WTC11 (cell line): ENCODE measurements at regions not wholly inside any gene's neighbourhood (a gene's known extent, or its start where the extent isn't known, plus 50 kb on each side); places are given as distances from the start of the nearest gene placed in this dataset.

ENCODE experiments used
- ATAC-seq: fragments of 200-7000 bp; cut with Tn5 transposase; 2 replicates; pipeline ENCODE4 v1.10.0; 2021; ENCODE audit warnings: mild to moderate bottlenecking, moderate library complexity
- CTCF ChIA-PET: fragments of 300-600 bp; sonication (Branson Sonifier 250); formaldehyde crosslinking; loops from one replicate; lab custom pipeline; 2021; ENCODE audit warnings: antibody characterized with exemption; lab: Charles Lee
- POLR2A ChIA-PET: fragments of 350-600 bp; sonication (Branson Sonifier 250); formaldehyde crosslinking; loops from one replicate; lab custom pipeline; 2021; ENCODE audit warnings: antibody characterized with exemption; lab: Charles Lee
- DNase-seq: peaks from one replicate; pipeline ENCODE4 v3.0.0; 2021; ENCODE audit warnings: low spot score
- H3K27ac Mint-ChIP-seq: 2 replicates; pipeline ENCODE4 v1.8.0; 2021; ENCODE audit warnings: mixed read lengths
- H3K27me3 Mint-ChIP-seq: 2 replicates; pipeline ENCODE4 v1.8.0; 2021; ENCODE audit warnings: low read depth, mild to moderate bottlenecking, moderate library complexity, mixed read lengths
- H3K36me3 Mint-ChIP-seq: 2 replicates; pipeline ENCODE4 v1.8.0; 2021; ENCODE audit warnings: mixed read lengths
- H3K4me1 Mint-ChIP-seq: 2 replicates; pipeline ENCODE4 v1.8.0; 2022; ENCODE audit warnings: mixed read lengths
- H3K4me3 Mint-ChIP-seq: 2 replicates; pipeline ENCODE4 v1.8.0; 2021; ENCODE audit warnings: mild to moderate bottlenecking, moderate library complexity, mixed read lengths
- H3K9me3 Mint-ChIP-seq: 2 replicates; pipeline ENCODE4 v1.8.0; 2021; ENCODE audit warnings: mixed read lengths
- ATF3 ChIP-seq: sonication (generic); formaldehyde crosslinking; conservative IDR thresholded peaks from 2 replicates; pipeline ENCODE4 v1.8.1; 2022; ENCODE audit warnings: mild to moderate bottlenecking, missing genetic modification reagents
- CBFB ChIP-seq: sonication (generic); formaldehyde crosslinking; IDR thresholded peaks from 2 replicates; pipeline ENCODE4 v1.8.1; 2022; ENCODE audit warnings: mild to moderate bottlenecking, low read depth, missing genetic modification reagents
- CREB1 ChIP-seq: sonication (generic); formaldehyde crosslinking; IDR thresholded peaks from 2 replicates; pipeline ENCODE4 v1.8.0; 2023; ENCODE audit warnings: mild to moderate bottlenecking, missing genetic modification reagents
- E2F5 ChIP-seq: sonication (generic); formaldehyde crosslinking; IDR thresholded peaks from 2 replicates; pipeline ENCODE4 v1.8.1; 2022; ENCODE audit warnings: mild to moderate bottlenecking, moderate library complexity, missing genetic modification reagents
- FOXJ3 ChIP-seq: sonication (generic); formaldehyde crosslinking; IDR thresholded peaks from 2 replicates; pipeline ENCODE4 v1.9.0; 2021; ENCODE audit warnings: missing genetic modification reagents, mild to moderate bottlenecking, borderline replicate concordance
- FOXP1 ChIP-seq: sonication (generic); formaldehyde crosslinking; IDR thresholded peaks from 2 replicates; pipeline ENCODE4 v1.8.0; 2022; ENCODE audit warnings: missing genetic modification reagents, mild to moderate bottlenecking, moderate library complexity, borderline replicate concordance
- GABPB1 ChIP-seq: sonication (generic); formaldehyde crosslinking; IDR thresholded peaks from 2 replicates; pipeline ENCODE4 v1.8.1; 2023; ENCODE audit warnings: mild to moderate bottlenecking, missing genetic modification reagents
- JAZF1 ChIP-seq: fragments of 250-450 bp; sonication (Bioruptor Pico); IDR thresholded peaks from 2 replicates; pipeline ENCODE4 v1.9.0; 2021; ENCODE audit warnings: moderate library complexity, mild to moderate bottlenecking, inconsistent platforms
- ZNF232 ChIP-seq: sonication (generic); formaldehyde crosslinking; IDR thresholded peaks from 2 replicates; pipeline ENCODE4 v1.8.0; 2022; ENCODE audit warnings: mild to moderate bottlenecking, missing genetic modification reagents
- ZNF317 ChIP-seq: sonication (generic); formaldehyde crosslinking; IDR thresholded peaks from 2 replicates; pipeline ENCODE4 v1.8.1; 2023; ENCODE audit warnings: low read depth, mild to moderate bottlenecking, moderate library complexity, missing genetic modification reagents, borderline replicate concordance
- TF ChIP-seq, protein P1 (sequence below): sonication (generic); formaldehyde crosslinking; IDR thresholded peaks from 2 replicates; pipeline ENCODE4 v1.8.1; 2023; ENCODE audit warnings: mild to moderate bottlenecking, missing genetic modification reagents, borderline replicate concordance
- TF ChIP-seq, protein P2 (sequence below): fragments of 250-450 bp; sonication (Bioruptor Pico); IDR thresholded peaks from 2 replicates; pipeline ENCODE4 v1.9.0; 2021; ENCODE audit warnings: mild to moderate bottlenecking
- TF ChIP-seq, protein P3 (sequence below): sonication (generic); formaldehyde crosslinking; IDR thresholded peaks from 2 replicates; pipeline ENCODE4 v1.8.1; 2023; ENCODE audit warnings: mild to moderate bottlenecking, missing genetic modification reagents
- TF ChIP-seq, protein P4 (sequence below): sonication (generic); formaldehyde crosslinking; IDR thresholded peaks from 2 replicates; pipeline ENCODE4 v1.8.1; 2022; ENCODE audit warnings: low read depth, mild to moderate bottlenecking, moderate library complexity, missing genetic modification reagents, borderline replicate concordance

DNA sequence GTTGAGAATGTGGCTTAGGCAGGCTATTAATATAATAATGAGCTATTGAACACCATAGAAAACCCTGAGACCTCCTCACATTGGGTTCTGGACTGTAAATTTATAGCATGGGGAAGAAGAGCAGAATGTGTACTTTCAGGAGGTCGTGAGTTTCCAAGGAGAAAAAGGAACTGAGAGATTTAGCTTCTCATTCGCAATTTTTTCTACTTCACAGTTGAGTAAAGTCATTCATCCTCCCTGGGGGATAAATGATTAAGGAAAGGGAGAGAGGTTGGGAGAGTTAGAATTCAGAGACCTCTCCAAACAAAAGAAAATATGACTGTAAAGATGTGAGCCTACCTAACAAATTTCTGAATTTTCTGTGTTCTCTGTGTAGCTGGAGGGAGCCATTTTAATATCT, 205.8 kb upstream of the CYRIA start:
- Mint-ChIP-seq H3K36me3 (no peaks in the 10 kb centered on the region), H3K27ac (no peak overlapping the region), H3K27me3 (no peaks in the 10 kb centered on the region), H3K9me3 (no peaks in the 10 kb centered on the region), H3K4me3 (no peak overlapping the region), H3K4me1 (peaks cover 24% of the 10 kb centered on the region)
- TF ChIP-seq, protein P1, sequence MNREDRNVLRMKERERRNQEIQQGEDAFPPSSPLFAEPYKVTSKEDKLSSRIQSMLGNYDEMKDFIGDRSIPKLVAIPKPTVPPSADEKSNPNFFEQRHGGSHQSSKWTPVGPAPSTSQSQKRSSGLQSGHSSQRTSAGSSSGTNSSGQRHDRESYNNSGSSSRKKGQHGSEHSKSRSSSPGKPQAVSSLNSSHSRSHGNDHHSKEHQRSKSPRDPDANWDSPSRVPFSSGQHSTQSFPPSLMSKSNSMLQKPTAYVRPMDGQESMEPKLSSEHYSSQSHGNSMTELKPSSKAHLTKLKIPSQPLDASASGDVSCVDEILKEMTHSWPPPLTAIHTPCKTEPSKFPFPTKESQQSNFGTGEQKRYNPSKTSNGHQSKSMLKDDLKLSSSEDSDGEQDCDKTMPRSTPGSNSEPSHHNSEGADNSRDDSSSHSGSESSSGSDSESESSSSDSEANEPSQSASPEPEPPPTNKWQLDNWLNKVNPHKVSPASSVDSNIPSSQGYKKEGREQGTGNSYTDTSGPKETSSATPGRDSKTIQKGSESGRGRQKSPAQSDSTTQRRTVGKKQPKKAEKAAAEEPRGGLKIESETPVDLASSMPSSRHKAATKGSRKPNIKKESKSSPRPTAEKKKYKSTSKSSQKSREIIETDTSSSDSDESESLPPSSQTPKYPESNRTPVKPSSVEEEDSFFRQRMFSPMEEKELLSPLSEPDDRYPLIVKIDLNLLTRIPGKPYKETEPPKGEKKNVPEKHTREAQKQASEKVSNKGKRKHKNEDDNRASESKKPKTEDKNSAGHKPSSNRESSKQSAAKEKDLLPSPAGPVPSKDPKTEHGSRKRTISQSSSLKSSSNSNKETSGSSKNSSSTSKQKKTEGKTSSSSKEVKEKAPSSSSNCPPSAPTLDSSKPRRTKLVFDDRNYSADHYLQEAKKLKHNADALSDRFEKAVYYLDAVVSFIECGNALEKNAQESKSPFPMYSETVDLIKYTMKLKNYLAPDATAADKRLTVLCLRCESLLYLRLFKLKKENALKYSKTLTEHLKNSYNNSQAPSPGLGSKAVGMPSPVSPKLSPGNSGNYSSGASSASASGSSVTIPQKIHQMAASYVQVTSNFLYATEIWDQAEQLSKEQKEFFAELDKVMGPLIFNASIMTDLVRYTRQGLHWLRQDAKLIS: no peak
- TF ChIP-seq ZNF232 (CRISPR knock-in tag): no peak
- TF ChIP-seq, protein P2, sequence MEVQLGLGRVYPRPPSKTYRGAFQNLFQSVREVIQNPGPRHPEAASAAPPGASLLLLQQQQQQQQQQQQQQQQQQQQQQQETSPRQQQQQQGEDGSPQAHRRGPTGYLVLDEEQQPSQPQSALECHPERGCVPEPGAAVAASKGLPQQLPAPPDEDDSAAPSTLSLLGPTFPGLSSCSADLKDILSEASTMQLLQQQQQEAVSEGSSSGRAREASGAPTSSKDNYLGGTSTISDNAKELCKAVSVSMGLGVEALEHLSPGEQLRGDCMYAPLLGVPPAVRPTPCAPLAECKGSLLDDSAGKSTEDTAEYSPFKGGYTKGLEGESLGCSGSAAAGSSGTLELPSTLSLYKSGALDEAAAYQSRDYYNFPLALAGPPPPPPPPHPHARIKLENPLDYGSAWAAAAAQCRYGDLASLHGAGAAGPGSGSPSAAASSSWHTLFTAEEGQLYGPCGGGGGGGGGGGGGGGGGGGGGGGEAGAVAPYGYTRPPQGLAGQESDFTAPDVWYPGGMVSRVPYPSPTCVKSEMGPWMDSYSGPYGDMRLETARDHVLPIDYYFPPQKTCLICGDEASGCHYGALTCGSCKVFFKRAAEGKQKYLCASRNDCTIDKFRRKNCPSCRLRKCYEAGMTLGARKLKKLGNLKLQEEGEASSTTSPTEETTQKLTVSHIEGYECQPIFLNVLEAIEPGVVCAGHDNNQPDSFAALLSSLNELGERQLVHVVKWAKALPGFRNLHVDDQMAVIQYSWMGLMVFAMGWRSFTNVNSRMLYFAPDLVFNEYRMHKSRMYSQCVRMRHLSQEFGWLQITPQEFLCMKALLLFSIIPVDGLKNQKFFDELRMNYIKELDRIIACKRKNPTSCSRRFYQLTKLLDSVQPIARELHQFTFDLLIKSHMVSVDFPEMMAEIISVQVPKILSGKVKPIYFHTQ: no peak
- TF ChIP-seq, protein P3, sequence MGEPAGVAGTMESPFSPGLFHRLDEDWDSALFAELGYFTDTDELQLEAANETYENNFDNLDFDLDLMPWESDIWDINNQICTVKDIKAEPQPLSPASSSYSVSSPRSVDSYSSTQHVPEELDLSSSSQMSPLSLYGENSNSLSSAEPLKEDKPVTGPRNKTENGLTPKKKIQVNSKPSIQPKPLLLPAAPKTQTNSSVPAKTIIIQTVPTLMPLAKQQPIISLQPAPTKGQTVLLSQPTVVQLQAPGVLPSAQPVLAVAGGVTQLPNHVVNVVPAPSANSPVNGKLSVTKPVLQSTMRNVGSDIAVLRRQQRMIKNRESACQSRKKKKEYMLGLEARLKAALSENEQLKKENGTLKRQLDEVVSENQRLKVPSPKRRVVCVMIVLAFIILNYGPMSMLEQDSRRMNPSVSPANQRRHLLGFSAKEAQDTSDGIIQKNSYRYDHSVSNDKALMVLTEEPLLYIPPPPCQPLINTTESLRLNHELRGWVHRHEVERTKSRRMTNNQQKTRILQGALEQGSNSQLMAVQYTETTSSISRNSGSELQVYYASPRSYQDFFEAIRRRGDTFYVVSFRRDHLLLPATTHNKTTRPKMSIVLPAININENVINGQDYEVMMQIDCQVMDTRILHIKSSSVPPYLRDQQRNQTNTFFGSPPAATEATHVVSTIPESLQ (CRISPR knock-in tag): no peak
- TF ChIP-seq E2F5 (CRISPR knock-in tag): no peak
- no peak for TF ChIP-seq ZNF317 (CRISPR knock-in tag)
- TF ChIP-seq FOXJ3 (CRISPR knock-in tag): no peak
- TF ChIP-seq FOXP1: no peak
- no peak for TF ChIP-seq GABPB1 (CRISPR knock-in tag)
- TF ChIP-seq CREB1 (CRISPR knock-in tag): no peak
- TF ChIP-seq ATF3 (CRISPR knock-in tag): no peak
- no peak for TF ChIP-seq JAZF1 (CRISPR knock-in tag)
- no peak for TF ChIP-seq CBFB (CRISPR knock-in tag)
- TF ChIP-seq, protein P4, sequence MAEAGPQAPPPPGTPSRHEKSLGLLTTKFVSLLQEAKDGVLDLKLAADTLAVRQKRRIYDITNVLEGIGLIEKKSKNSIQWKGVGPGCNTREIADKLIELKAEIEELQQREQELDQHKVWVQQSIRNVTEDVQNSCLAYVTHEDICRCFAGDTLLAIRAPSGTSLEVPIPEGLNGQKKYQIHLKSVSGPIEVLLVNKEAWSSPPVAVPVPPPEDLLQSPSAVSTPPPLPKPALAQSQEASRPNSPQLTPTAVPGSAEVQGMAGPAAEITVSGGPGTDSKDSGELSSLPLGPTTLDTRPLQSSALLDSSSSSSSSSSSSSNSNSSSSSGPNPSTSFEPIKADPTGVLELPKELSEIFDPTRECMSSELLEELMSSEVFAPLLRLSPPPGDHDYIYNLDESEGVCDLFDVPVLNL (CRISPR knock-in tag): no peak
- ATAC-seq: no peak
- ChIA-PET CTCF (no interaction called here), POLR2A (no interaction called here)
- no peak for DNase-seq
